ENCODE measurements at regions not wholly inside any gene's neighbourhood (a gene's known extent, or its start where the extent isn't known, plus 50 kb on each side); places are given as distances from the start of the nearest gene placed in this dataset.

GRCh38 chr2:13474538-13474937 lies 757.8 kb downstream of the TRIB2 start:
- no peak overlapping the region for H3K4me3 ChIP-seq (ENCODE audit: low read depth, low read length)
- TF ChIP-seq CTCF (IDR thresholded peaks at IDR 0.05; ENCODE audit: low read depth, low read length), result no peak

- no peak for TF ChIP-seq CTCF (IDR thresholded peaks at IDR 0.05; ENCODE audit: low read depth, low read length)
- no peak overlapping the region for H3K4me3 ChIP-seq (ENCODE audit: low read depth, low read length)
Observed at GRCh38 chr2:13480057-13480456, 763.3 kb downstream of the TRIB2 start.

GRCh38 chr2:13481201-13481600 lies 764.5 kb downstream of the TRIB2 start:
- TF ChIP-seq CTCF (IDR thresholded peaks at IDR 0.05; ENCODE audit: low read depth, low read length), result no peak
- no peak overlapping the region for H3K4me3 ChIP-seq (ENCODE audit: low read depth, low read length)

- TF ChIP-seq CTCF (IDR thresholded peaks at IDR 0.05; ENCODE audit: low read depth, low read length), result no peak
- no peak overlapping the region for H3K4me3 ChIP-seq (ENCODE audit: low read depth, low read length)
Observed at GRCh38 chr2:13485256-13485655, 768.5 kb downstream of the TRIB2 start.

GRCh38 chr2:13488965-13489364 lies 772.2 kb downstream of the TRIB2 start:
- H3K4me3 ChIP-seq (ENCODE audit: low read depth, low read length), result no peak overlapping the region
- no peak for TF ChIP-seq CTCF (IDR thresholded peaks at IDR 0.05; ENCODE audit: low read depth, low read length)

- H3K4me3 ChIP-seq (ENCODE audit: low read depth, low read length), result no peak overlapping the region
- TF ChIP-seq CTCF (IDR thresholded peaks at IDR 0.05; ENCODE audit: low read depth, low read length), result no peak
Observed at GRCh38 chr2:13492262-13492661, 775.5 kb downstream of the TRIB2 start.

GRCh38 chr2:13495051-13495450 lies 778.3 kb downstream of the TRIB2 start:
- TF ChIP-seq CTCF (IDR thresholded peaks at IDR 0.05; ENCODE audit: low read depth, low read length), result no peak

More at GRCh38 chr2:13495051-13495450, 778.3 kb downstream of the TRIB2 start:
- no peak overlapping the region for H3K4me3 ChIP-seq (ENCODE audit: low read depth, low read length)
